ENCODE measurements at regions not wholly inside any gene's neighbourhood (a gene's known extent, or its start where the extent isn't known, plus 50 kb on each side); places are given as distances from the start of the nearest gene placed in this dataset.

DNA sequence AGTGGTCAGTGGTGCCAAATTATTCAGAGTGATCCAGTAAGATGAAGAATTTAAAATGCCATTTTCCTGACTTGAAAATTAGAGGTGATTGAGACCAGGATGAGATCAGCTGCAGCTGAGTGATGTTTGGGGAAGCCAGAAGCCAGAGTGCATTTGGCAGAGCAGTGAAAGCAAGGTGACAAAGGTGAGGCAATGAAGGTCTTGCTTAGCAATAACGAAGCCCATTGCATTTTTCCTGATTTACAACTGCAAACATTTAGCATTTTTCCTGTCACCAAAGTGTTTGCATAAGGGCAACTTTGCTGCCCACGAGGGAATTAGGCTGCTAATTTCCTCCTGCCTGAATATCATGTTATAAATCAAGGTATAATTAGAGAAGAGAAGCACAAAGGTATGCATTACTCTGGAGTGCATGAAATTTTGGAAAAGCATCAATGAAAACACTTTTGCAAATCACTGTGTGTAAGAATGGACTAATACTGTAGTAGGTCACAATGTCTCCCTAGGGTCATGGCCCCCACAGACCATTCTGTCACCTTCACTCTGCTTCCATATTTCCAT, 188.2 kb upstream of the LYPLAL1 start:
- no peaks in the 10 kb centered on the region for H4K20me1 ChIP-seq (ENCODE audit: low read length)
- H3K79me2 ChIP-seq (ENCODE audit: low read length) = no peaks in the 10 kb centered on the region
- intact Hi-C loops (cut with micrococcal nuclease) = no loop called here
- no peak overlapping the region for H3K27ac ChIP-seq (ENCODE audit: low read length)
- no peaks in the 10 kb centered on the region for H3K9me2 ChIP-seq (replicated peaks; ENCODE audit: low read length)
- H3K4me3 ChIP-seq (ENCODE audit: low read length) = no peak overlapping the region
- BruUV-seq (replicated peaks) = no TSS peak
- H2AFZ ChIP-seq (ENCODE audit: low read length) = no peak overlapping the region
- H3K4me2 ChIP-seq (ENCODE audit: low read length) = no peak overlapping the region
- no peaks in the 10 kb centered on the region for H3K9me3 ChIP-seq (ENCODE audit: low read length)
- CTCF ChIA-PET = interaction anchor here (0.8 kb wide), 1 partner anchor 81 kb away, joined by 3 read pairs; no protein-coding TSS in a partner anchor
- TF ChIP-seq, protein P1, sequence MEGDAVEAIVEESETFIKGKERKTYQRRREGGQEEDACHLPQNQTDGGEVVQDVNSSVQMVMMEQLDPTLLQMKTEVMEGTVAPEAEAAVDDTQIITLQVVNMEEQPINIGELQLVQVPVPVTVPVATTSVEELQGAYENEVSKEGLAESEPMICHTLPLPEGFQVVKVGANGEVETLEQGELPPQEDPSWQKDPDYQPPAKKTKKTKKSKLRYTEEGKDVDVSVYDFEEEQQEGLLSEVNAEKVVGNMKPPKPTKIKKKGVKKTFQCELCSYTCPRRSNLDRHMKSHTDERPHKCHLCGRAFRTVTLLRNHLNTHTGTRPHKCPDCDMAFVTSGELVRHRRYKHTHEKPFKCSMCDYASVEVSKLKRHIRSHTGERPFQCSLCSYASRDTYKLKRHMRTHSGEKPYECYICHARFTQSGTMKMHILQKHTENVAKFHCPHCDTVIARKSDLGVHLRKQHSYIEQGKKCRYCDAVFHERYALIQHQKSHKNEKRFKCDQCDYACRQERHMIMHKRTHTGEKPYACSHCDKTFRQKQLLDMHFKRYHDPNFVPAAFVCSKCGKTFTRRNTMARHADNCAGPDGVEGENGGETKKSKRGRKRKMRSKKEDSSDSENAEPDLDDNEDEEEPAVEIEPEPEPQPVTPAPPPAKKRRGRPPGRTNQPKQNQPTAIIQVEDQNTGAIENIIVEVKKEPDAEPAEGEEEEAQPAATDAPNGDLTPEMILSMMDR (conservative IDR thresholded peaks at IDR 0.05; ENCODE audit: low read depth, low read length) = no peak
- no peak for TF ChIP-seq EZH2 (IDR thresholded peaks at IDR 0.05; ENCODE audit: low read length, unreplicated experiment)
- no peak for TF ChIP-seq EZH2phosphoT487 (IDR thresholded peaks at IDR 0.05; ENCODE audit: borderline replicate concordance, low read length)
- POLR2A ChIA-PET (ENCODE audit: unreplicated experiment) = no interaction called here
- ATAC-seq (no peak), DNase-seq (no peak)
- no peaks in the 10 kb centered on the region for H3K4me1 ChIP-seq (ENCODE audit: insufficient read depth, low read length)
- H3K9ac ChIP-seq (ENCODE audit: low read length) = no peak overlapping the region
- H3F3A ChIP-seq (ENCODE audit: low read length, unreplicated experiment) = no peaks in the 10 kb centered on the region
- no peaks in the 10 kb centered on the region for H3K36me3 ChIP-seq (ENCODE audit: low read depth, low read length)
- H3K27me3 ChIP-seq (ENCODE audit: low read length) = no peaks in the 10 kb centered on the region

DNA sequence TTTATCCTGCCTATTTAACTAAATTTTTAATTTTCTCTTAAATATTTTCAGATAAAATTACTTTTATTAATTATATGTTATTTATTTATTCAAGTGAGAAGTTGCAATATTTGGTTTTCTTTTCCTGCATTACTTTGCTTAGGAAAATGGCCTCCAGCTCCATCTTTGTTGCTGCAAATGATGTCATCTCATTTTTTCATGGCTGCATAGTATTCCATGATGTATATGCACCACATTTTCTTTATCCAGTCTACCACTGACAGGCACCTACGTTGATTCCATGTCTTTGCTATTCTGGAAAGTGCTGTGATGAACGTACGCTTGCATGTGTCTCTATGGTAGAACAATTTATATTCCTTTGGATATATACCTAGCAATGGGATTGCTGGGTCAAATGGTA, 186.9 kb upstream of the LYPLAL1 start:
- no peaks in the 10 kb centered on the region for H3K79me2 ChIP-seq (ENCODE audit: low read length)
- ATAC-seq (no peak), DNase-seq (no peak)
- H4K20me1 ChIP-seq (ENCODE audit: low read length) = no peaks in the 10 kb centered on the region
- ChIA-PET POLR2A (ENCODE audit: unreplicated experiment) (no interaction called here), CTCF (no interaction called here)
- H3K27ac ChIP-seq (ENCODE audit: low read length) = no peak overlapping the region
- no peak overlapping the region for H3K9ac ChIP-seq (ENCODE audit: low read length)
- no peaks in the 10 kb centered on the region for H3K4me1 ChIP-seq (ENCODE audit: insufficient read depth, low read length)
- no peak overlapping the region for H3K4me3 ChIP-seq (ENCODE audit: low read length)
- no peak for TF ChIP-seq EZH2 (IDR thresholded peaks at IDR 0.05; ENCODE audit: low read length, unreplicated experiment)
- TF ChIP-seq, protein P1 (conservative IDR thresholded peaks at IDR 0.05; ENCODE audit: low read depth, low read length) = no peak
- no peak for TF ChIP-seq EZH2phosphoT487 (IDR thresholded peaks at IDR 0.05; ENCODE audit: borderline replicate concordance, low read length)
- no peaks in the 10 kb centered on the region for H3K9me2 ChIP-seq (replicated peaks; ENCODE audit: low read length)
- H2AFZ ChIP-seq (ENCODE audit: low read length) = no peak overlapping the region
- no peak overlapping the region for H3K4me2 ChIP-seq (ENCODE audit: low read length)
- intact Hi-C loops (cut with micrococcal nuclease) = no loop called here
- BruUV-seq (replicated peaks) = no TSS peak
- H3F3A ChIP-seq (ENCODE audit: low read length, unreplicated experiment) = no peaks in the 10 kb centered on the region
- no peaks in the 10 kb centered on the region for H3K36me3 ChIP-seq (ENCODE audit: low read depth, low read length)
- no peaks in the 10 kb centered on the region for H3K9me3 ChIP-seq (ENCODE audit: low read length)
- H3K27me3 ChIP-seq (ENCODE audit: low read length) = no peaks in the 10 kb centered on the region

- intact Hi-C loops (cut with micrococcal nuclease) = no loop called here
- no peak overlapping the region for H2AFZ ChIP-seq (ENCODE audit: low read length)
- CTCF ChIA-PET = no interaction called here
Observed at GRCh38 chr1:218990019-218990418, 183.7 kb upstream of the LYPLAL1 start.

More at GRCh38 chr1:218990019-218990418, 183.7 kb upstream of the LYPLAL1 start:
- Histone ChIP-seq H3K4me2 (ENCODE audit: low read length) (no peak overlapping the region), H3K4me1 (ENCODE audit: insufficient read depth, low read length) (no peaks in the 10 kb centered on the region), H3K9ac (ENCODE audit: low read length) (no peak overlapping the region), H3K27ac (ENCODE audit: low read length) (no peak overlapping the region), H3K36me3 (ENCODE audit: low read depth, low read length) (no peaks in the 10 kb centered on the region), H3F3A (ENCODE audit: low read length, unreplicated experiment) (no peaks in the 10 kb centered on the region), H3K79me2 (ENCODE audit: low read length) (no peaks in the 10 kb centered on the region), H3K27me3 (ENCODE audit: low read length) (no peaks in the 10 kb centered on the region), H4K20me1 (ENCODE audit: low read length) (no peaks in the 10 kb centered on the region), H3K9me3 (ENCODE audit: low read length) (no peaks in the 10 kb centered on the region), H3K9me2 (replicated peaks; ENCODE audit: low read length) (0 out of 2 replicates have a peak, but pooled peaks cover 3% of the 10 kb centered on the region), H3K4me3 (ENCODE audit: low read length) (no peak overlapping the region)
- DNase-seq (no peak), ATAC-seq (no peak)
- POLR2A ChIA-PET (ENCODE audit: unreplicated experiment) = no interaction called here
- no TSS peak for BruUV-seq (replicated peaks)
- TF ChIP-seq, protein P1 (conservative IDR thresholded peaks at IDR 0.05; ENCODE audit: low read depth, low read length) = no peak
- TF ChIP-seq EZH2 (IDR thresholded peaks at IDR 0.05; ENCODE audit: low read length, unreplicated experiment) (no peak), EZH2phosphoT487 (IDR thresholded peaks at IDR 0.05; ENCODE audit: borderline replicate concordance, low read length) (no peak)
